Activated T-helper 17 cell treated with anti-CD3 and anti-CD28 coated beads, Interleukin-2, amount 50 U/mL, for 72 hours (primary cell): ENCODE measurements at regions not wholly inside any gene's neighbourhood (a gene's known extent, or its start where the extent isn't known, plus 50 kb on each side); places are given as distances from the start of the nearest gene placed in this dataset.

Source experiments
- ATAC-seq: fragments of 150-1000 bp; cut with Tn5 transposase; replicated peaks from 2 replicates; pipeline ENCODE4 v1.10.0; 2021; ENCODE audit warnings: mild to moderate bottlenecking, moderate library complexity
- H3K27ac Mint-ChIP-seq: one replicate; pipeline ENCODE4 v1.8.0; 2022; ENCODE audit warnings: mixed read lengths
- H3K27me3 Mint-ChIP-seq: one replicate; pipeline ENCODE4 v1.8.0; 2022; ENCODE audit warnings: mixed read lengths
- H3K36me3 Mint-ChIP-seq: one replicate; pipeline ENCODE4 v1.8.0; 2022; ENCODE audit warnings: low read depth, mild to moderate bottlenecking, mixed read lengths
- H3K4me1 Mint-ChIP-seq: one replicate; pipeline ENCODE4 v1.8.0; 2022; ENCODE audit warnings: mixed read lengths
- H3K4me3 Mint-ChIP-seq: one replicate; pipeline ENCODE4 v1.8.0; 2022; ENCODE audit warnings: mild to moderate bottlenecking, mixed read lengths
- H3K9me3 Mint-ChIP-seq: one replicate; pipeline ENCODE4 v1.8.0; 2022; ENCODE audit warnings: mixed read lengths

DNA sequence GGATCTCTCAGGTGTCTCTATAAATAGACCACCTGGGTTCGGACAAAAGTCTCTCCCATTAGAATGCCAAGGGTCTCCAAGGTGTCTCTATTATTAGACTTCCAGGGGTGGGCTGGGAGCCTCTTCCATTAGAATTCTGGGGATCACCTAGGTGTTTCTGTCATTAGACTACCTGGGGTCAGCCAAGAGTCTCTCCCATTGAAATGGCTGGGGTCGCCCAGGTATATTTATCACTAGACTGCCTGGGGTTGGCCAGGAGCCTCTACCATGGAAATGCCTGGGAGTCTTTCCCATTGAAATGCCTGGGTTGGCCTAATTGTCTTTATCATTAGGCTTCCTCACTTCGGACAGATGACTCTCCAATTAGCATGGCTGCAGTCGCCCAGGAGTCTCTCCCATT is 1565.5 kb downstream of the UQCRFS1 start:
- Mint-ChIP-seq H3K27ac (no peak overlapping the region), H3K27me3 (no peaks in the 10 kb centered on the region), H3K9me3 (peaks cover 25% of the 10 kb centered on the region), H3K4me3 (no peak overlapping the region), H3K36me3 (no peaks in the 10 kb centered on the region), H3K4me1 (no peaks in the 10 kb centered on the region)
- no peak for ATAC-seq

- H3K36me3 Mint-ChIP-seq = no peaks in the 10 kb centered on the region
- no peaks in the 10 kb centered on the region for H3K27me3 Mint-ChIP-seq
- H3K4me1 Mint-ChIP-seq = no peaks in the 10 kb centered on the region
- peaks cover 11% of the 10 kb centered on the region for H3K9me3 Mint-ChIP-seq
- no peak overlapping the region for H3K27ac Mint-ChIP-seq
- no peak overlapping the region for H3K4me3 Mint-ChIP-seq
- ATAC-seq = no peak
Observed at GRCh38 chr19:27635401-27635800, 1577.5 kb downstream of the UQCRFS1 start.

DNA sequence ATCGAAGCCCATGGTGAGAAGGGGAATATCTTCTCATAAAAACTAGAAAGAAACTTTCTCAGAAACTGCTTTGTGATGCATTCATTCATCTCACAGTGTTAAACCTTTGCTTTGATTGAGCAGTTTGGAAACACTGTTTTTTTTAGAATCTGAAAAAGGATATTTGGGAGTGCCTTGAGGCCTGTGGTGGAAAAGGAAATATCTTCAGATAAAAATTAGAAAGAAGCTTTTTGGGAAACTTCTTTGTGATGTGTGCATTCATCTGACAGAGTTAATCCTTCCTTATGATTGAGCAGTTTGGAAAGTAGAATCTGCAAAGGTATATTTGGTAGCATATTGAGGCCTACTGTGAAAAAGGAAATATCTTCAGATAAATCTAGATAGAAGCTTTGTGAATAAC is 1594.9 kb downstream of the UQCRFS1 start:
- H3K36me3 Mint-ChIP-seq = no peaks in the 10 kb centered on the region
- no peaks in the 10 kb centered on the region for H3K27me3 Mint-ChIP-seq

GRCh38 chr19:27580906-27581305 is 1632.0 kb downstream of the UQCRFS1 start:
- Mint-ChIP-seq H3K4me1 (no peaks in the 10 kb centered on the region), H3K27me3 (no peaks in the 10 kb centered on the region)

More for the DNA sequence above, 1594.9 kb downstream of the UQCRFS1 start:
- no peaks in the 10 kb centered on the region for H3K4me1 Mint-ChIP-seq
- ATAC-seq = no peak
- H3K4me3 Mint-ChIP-seq = no peak overlapping the region
- H3K27ac Mint-ChIP-seq = no peak overlapping the region
- peaks cover 26% of the 10 kb centered on the region for H3K9me3 Mint-ChIP-seq

More at GRCh38 chr19:27580906-27581305, 1632.0 kb downstream of the UQCRFS1 start:
- Mint-ChIP-seq H3K4me3 (no peak overlapping the region), H3K36me3 (no peaks in the 10 kb centered on the region), H3K9me3 (peaks cover 31% of the 10 kb centered on the region), H3K27ac (no peak overlapping the region)
- ATAC-seq = no peak
